Left ventricle myocardium inferior (tissue), 1 donor: ENCODE measurements at regions not wholly inside any gene's neighbourhood (a gene's known extent, or its start where the extent isn't known, plus 50 kb on each side); places are given as distances from the start of the nearest gene placed in this dataset.

Experiments used
- DNase-seq: peaks from one replicate; pipeline ENCODE4 v3.0.0-alpha.2; 2020
- H3K27ac ChIP-seq: fragments of 200-600 bp; replicated peaks from 2 replicates; pipeline ENCODE4 v1.8.0; 2021
- H3K27me3 ChIP-seq: fragments of 200-600 bp; 2 replicates; pipeline ENCODE4 v1.8.0; 2021; ENCODE audit warnings: low read depth
- H3K36me3 ChIP-seq: fragments of 200-600 bp; 2 replicates; pipeline ENCODE4 v1.8.0; 2021
- H3K4me1 ChIP-seq: fragments of 200-600 bp; 2 replicates; pipeline ENCODE4 v1.8.0; 2021
- H3K4me3 ChIP-seq: fragments of 200-600 bp; 2 replicates; pipeline ENCODE4 v1.8.0; 2021; ENCODE audit warnings: mild to moderate bottlenecking, moderate library complexity
- H3K9me3 ChIP-seq: fragments of 200-600 bp; replicated peaks from 2 replicates; pipeline ENCODE4 v1.8.0; 2021
- CTCF ChIP-seq: fragments of 200-600 bp; IDR thresholded peaks from 2 replicates; pipeline ENCODE4 v1.8.0; 2021; ENCODE audit warnings: antibody characterized with exemption, mild to moderate bottlenecking, borderline replicate concordance
- intact Hi-C: fragments of 100-400 bp; cut with micrococcal nuclease; formaldehyde crosslinking; loops from one replicate; pipeline ENCODE4 v1.11.0; 2022
- donor health status: DM: no; HTN: yes; CAD: no; lungs with severe emphysema.

GRCh38 chr9:106058460-106058859 lies 364.1 kb downstream of the TMEM38B start:
- TF ChIP-seq CTCF = no peak
- no peak overlapping the region for H3K27ac ChIP-seq
- no peak overlapping the region for H3K4me3 ChIP-seq
- H3K4me1 ChIP-seq = no peaks in the 10 kb centered on the region
- no peaks in the 10 kb centered on the region for H3K36me3 ChIP-seq
- DNase-seq = no peak
- no peaks in the 10 kb centered on the region for H3K27me3 ChIP-seq
- intact Hi-C loops = no loop called here
- peaks cover 5% of the 10 kb centered on the region for H3K9me3 ChIP-seq

- no peak for TF ChIP-seq CTCF
- Histone ChIP-seq H3K9me3 (no peaks in the 10 kb centered on the region), H3K36me3 (no peaks in the 10 kb centered on the region), H3K27ac (no peak overlapping the region), H3K4me3 (no peak overlapping the region), H3K27me3 (no peaks in the 10 kb centered on the region), H3K4me1 (peaks cover under 1% of the 10 kb centered on the region)
- intact Hi-C loops = no loop called here
- DNase-seq = no peak
These were observed 365.5 kb downstream of the TMEM38B start for GRCh38 chr9:106059886-106060285.

DNA sequence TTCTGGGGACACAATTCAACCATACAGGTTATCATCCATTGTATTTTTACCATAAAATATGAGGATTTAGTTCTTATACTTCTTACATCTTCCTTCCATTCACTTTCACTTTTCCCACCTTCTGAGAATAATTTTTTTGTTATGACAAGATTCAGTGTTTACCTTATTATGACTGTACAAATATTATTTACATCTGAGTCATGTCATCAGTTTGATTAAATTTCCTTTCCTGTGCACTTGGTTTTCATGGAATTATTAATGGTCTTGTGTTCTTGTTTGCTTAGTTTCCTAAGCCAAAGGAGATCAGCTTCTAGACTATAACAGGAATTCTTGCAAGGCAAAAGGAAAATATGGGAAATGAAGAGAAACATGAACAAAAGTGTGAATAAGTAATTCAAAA lies 366.5 kb downstream of the TMEM38B start:
- no peaks in the 10 kb centered on the region for H3K9me3 ChIP-seq
- peaks cover 6% of the 10 kb centered on the region for H3K4me1 ChIP-seq
- DNase-seq = no peak
- no peaks in the 10 kb centered on the region for H3K36me3 ChIP-seq
- H3K4me3 ChIP-seq = no peak overlapping the region
- intact Hi-C loops = no loop called here
- H3K27me3 ChIP-seq = no peaks in the 10 kb centered on the region
- H3K27ac ChIP-seq = no peak overlapping the region
- TF ChIP-seq CTCF = no peak

DNA sequence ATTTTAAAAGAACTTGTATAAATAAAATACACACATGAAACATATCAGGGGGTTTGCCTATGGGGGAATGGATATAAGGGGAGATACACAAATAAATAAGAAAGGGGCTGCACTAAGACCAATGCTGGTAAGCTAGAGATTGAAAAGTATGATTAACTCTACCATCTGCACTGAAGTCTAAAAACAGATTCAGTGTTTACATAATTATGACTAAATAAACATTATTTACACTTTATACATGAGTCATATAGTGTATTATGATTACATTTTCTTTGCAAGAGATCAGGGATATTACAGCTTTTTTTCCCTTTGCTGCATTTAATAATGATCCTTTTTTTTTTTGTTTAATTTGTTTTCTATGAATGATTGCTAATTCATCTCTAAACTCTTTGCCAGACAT lies 367.9 kb downstream of the TMEM38B start:
- no peaks in the 10 kb centered on the region for H3K27me3 ChIP-seq
- H3K9me3 ChIP-seq = no peaks in the 10 kb centered on the region
- intact Hi-C loops = no loop called here
- peaks cover 10% of the 10 kb centered on the region for H3K4me1 ChIP-seq
- no peak overlapping the region for H3K4me3 ChIP-seq
- H3K36me3 ChIP-seq = no peaks in the 10 kb centered on the region
- no peak for DNase-seq
- no peak overlapping the region for H3K27ac ChIP-seq
- no peak for TF ChIP-seq CTCF

- peaks cover 10% of the 10 kb centered on the region for H3K4me1 ChIP-seq
- H3K27me3 ChIP-seq = no peaks in the 10 kb centered on the region
- no peak for DNase-seq
- H3K27ac ChIP-seq = no peak overlapping the region
- H3K36me3 ChIP-seq = no peaks in the 10 kb centered on the region
- no peaks in the 10 kb centered on the region for H3K9me3 ChIP-seq
- intact Hi-C loops = no loop called here
- no peak overlapping the region for H3K4me3 ChIP-seq
- no peak for TF ChIP-seq CTCF
These were observed 370.8 kb downstream of the TMEM38B start for GRCh38 chr9:106065136-106065535.

DNA sequence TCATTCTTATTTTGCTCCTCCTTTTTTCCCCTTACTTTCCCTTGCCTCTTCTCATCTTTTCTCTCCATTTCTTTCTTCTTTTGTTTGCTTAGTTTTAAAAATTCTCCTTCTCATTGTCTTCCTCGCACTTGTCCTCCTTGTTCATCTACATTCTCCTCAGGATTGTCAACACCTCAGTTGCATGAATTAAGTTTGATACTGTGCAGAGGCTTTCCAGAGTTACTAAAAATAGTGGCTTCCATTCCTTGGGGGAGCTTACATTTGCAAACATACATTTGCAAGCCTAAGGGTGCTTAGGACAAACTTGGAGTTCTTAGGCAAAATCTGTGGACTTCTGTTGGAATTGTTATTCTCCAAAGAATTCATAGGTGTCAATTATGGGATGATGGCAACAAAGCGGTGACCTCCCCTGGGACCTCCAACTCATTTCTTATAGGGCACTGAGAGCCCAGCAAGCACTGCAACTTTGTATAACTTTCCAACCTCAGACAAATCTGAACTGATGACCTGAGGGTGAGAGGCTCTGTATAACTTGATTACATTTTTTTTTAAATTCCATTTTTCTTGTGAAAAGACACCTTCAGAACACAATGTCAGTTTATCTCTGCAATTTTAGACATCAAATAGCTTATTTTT lies 371.4 kb downstream of the TMEM38B start:
- intact Hi-C loops = no loop called here

More for the DNA sequence above, 371.4 kb downstream of the TMEM38B start:
- no peak for TF ChIP-seq CTCF
- Histone ChIP-seq H3K9me3 (no peaks in the 10 kb centered on the region), H3K36me3 (no peaks in the 10 kb centered on the region), H3K27ac (no peak overlapping the region), H3K4me1 (peaks cover 10% of the 10 kb centered on the region), H3K27me3 (no peaks in the 10 kb centered on the region), H3K4me3 (no peak overlapping the region)
- DNase-seq = no peak
